ENCODE measurements at regions not wholly inside any gene's neighbourhood (a gene's known extent, or its start where the extent isn't known, plus 50 kb on each side); places are given as distances from the start of the nearest gene placed in this dataset.

- TF ChIP-seq, protein P1, sequence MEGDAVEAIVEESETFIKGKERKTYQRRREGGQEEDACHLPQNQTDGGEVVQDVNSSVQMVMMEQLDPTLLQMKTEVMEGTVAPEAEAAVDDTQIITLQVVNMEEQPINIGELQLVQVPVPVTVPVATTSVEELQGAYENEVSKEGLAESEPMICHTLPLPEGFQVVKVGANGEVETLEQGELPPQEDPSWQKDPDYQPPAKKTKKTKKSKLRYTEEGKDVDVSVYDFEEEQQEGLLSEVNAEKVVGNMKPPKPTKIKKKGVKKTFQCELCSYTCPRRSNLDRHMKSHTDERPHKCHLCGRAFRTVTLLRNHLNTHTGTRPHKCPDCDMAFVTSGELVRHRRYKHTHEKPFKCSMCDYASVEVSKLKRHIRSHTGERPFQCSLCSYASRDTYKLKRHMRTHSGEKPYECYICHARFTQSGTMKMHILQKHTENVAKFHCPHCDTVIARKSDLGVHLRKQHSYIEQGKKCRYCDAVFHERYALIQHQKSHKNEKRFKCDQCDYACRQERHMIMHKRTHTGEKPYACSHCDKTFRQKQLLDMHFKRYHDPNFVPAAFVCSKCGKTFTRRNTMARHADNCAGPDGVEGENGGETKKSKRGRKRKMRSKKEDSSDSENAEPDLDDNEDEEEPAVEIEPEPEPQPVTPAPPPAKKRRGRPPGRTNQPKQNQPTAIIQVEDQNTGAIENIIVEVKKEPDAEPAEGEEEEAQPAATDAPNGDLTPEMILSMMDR (IDR thresholded peaks at IDR 0.05; ENCODE audit: poor library complexity) = no peak
- TF ChIP-seq EZH2phosphoT487 (IDR thresholded peaks at IDR 0.05; ENCODE audit: low read depth, severe bottlenecking, unreplicated experiment) (no peak), EZH2 (IDR thresholded peaks at IDR 0.05; ENCODE audit: borderline replicate concordance) (no peak)
- no peak for DNase-seq (ENCODE audit: low spot score)
- Histone ChIP-seq H3K9me3 (ENCODE audit: low read depth) (no peaks in the 10 kb centered on the region), H3K36me3 (replicated peaks; ENCODE audit: insufficient read depth, low read depth) (no peaks in the 10 kb centered on the region), H3K79me2 (no peaks in the 10 kb centered on the region), H4K20me1 (ENCODE audit: insufficient read depth, poor library complexity, severe bottlenecking) (no peaks in the 10 kb centered on the region), H3K4me3 (no peak overlapping the region), H3K9me2 (replicated peaks; ENCODE audit: insufficient read depth) (no peaks in the 10 kb centered on the region), H3K27me3 (no peaks in the 10 kb centered on the region), H2AFZ (no peak overlapping the region), H3K4me2 (no peak overlapping the region), H3K4me1 (ENCODE audit: insufficient read depth) (no peaks in the 10 kb centered on the region), H3K27ac (no peak overlapping the region)
- 63% methylated on average over 1 of the region's 1 CpG for WGBS (ENCODE audit: low lambda C conversion rate, missing lambda C conversion rate)
Observed at GRCh38 chr3:135449046-135449445, 516.5 kb upstream of the PPP2R3A start.

DNA sequence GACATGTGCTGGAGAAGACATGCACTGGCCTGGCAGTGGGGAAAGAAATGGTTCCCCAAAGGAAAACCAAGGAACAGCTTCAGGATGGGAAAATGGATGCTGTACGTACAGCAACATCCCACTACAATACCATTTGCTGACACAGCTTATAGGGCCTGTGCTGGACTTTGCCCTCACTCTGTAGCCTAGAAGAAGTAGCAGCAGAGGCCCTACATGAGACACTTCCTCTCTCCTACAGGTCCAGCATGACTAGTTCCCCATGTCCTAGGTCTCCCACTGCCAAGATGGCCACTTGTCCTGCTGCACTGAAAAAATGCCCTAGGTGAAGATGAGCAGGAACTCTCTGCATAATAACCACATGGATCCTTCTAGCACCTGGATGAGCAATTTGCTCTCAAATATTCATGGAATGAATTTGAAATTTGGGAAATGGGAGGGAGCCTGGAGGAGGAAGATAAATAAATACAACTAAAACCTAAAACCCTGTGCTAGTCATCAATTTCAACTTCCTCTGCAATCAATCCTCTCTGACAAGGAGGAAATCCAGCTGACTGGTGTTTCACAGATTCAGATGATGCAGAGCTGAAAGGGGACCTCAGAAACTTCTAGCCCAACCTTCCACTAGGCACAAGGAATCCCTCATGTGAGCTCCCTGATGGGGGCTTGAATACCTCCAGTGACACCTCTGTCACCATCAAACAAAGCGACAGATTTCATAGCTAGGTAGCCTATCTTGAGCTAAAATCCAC lies 514.3 kb upstream of the PPP2R3A start:
- no peak for DNase-seq (ENCODE audit: low spot score)
- no peak overlapping the region for H3K4me2 ChIP-seq
- no peak overlapping the region for H2AFZ ChIP-seq
- H3K4me3 ChIP-seq = no peak overlapping the region
- no peaks in the 10 kb centered on the region for H4K20me1 ChIP-seq (ENCODE audit: insufficient read depth, poor library complexity, severe bottlenecking)
- no peaks in the 10 kb centered on the region for H3K36me3 ChIP-seq (replicated peaks; ENCODE audit: insufficient read depth, low read depth)
- no peak overlapping the region for H3K27ac ChIP-seq
- H3K79me2 ChIP-seq = no peaks in the 10 kb centered on the region
- peaks cover 2% of the 10 kb centered on the region for H3K27me3 ChIP-seq
- H3K9me3 ChIP-seq (ENCODE audit: low read depth) = no peaks in the 10 kb centered on the region
- TF ChIP-seq, protein P1 (IDR thresholded peaks at IDR 0.05; ENCODE audit: poor library complexity) = no peak
- TF ChIP-seq EZH2 (IDR thresholded peaks at IDR 0.05; ENCODE audit: borderline replicate concordance) (no peak), EZH2phosphoT487 (IDR thresholded peaks at IDR 0.05; ENCODE audit: low read depth, severe bottlenecking, unreplicated experiment) (no peak)
- WGBS (ENCODE audit: low lambda C conversion rate, missing lambda C conversion rate) = 95% methylated on average over 2 of the region's 2 CpGs
- no peaks in the 10 kb centered on the region for H3K9me2 ChIP-seq (replicated peaks; ENCODE audit: insufficient read depth)
- no peaks in the 10 kb centered on the region for H3K4me1 ChIP-seq (ENCODE audit: insufficient read depth)

GRCh38 chr3:135452881-135453280 lies 512.6 kb upstream of the PPP2R3A start:
- H3K9me2 ChIP-seq (replicated peaks; ENCODE audit: insufficient read depth) = no peaks in the 10 kb centered on the region
- no peaks in the 10 kb centered on the region for H3K9me3 ChIP-seq (ENCODE audit: low read depth)
- H2AFZ ChIP-seq = no peak overlapping the region
- WGBS (ENCODE audit: low lambda C conversion rate, missing lambda C conversion rate) = 71% methylated on average over 10 of the region's 10 CpGs
- no peaks in the 10 kb centered on the region for H4K20me1 ChIP-seq (ENCODE audit: insufficient read depth, poor library complexity, severe bottlenecking)
- H3K27me3 ChIP-seq = peaks cover 12% of the 10 kb centered on the region
- H3K4me2 ChIP-seq = no peak overlapping the region
- H3K36me3 ChIP-seq (replicated peaks; ENCODE audit: insufficient read depth, low read depth) = no peaks in the 10 kb centered on the region
- no peaks in the 10 kb centered on the region for H3K4me1 ChIP-seq (ENCODE audit: insufficient read depth)
- no peak for DNase-seq (ENCODE audit: low spot score)
- no peak overlapping the region for H3K4me3 ChIP-seq
- no peaks in the 10 kb centered on the region for H3K79me2 ChIP-seq
- TF ChIP-seq, protein P1 (IDR thresholded peaks at IDR 0.05; ENCODE audit: poor library complexity) = no peak
- TF ChIP-seq EZH2 (IDR thresholded peaks at IDR 0.05; ENCODE audit: borderline replicate concordance) = no peak
- TF ChIP-seq EZH2phosphoT487 (IDR thresholded peaks at IDR 0.05; ENCODE audit: low read depth, severe bottlenecking, unreplicated experiment) = no peak
- no peak overlapping the region for H3K27ac ChIP-seq
